ENCODE measurements at regions not wholly inside any gene's neighbourhood (a gene's known extent, or its start where the extent isn't known, plus 50 kb on each side); places are given as distances from the start of the nearest gene placed in this dataset.

GRCh38 chr9:99370376-99370775, 148.3 kb downstream of the SEC61B start:
- Histone ChIP-seq H3K9ac (ENCODE audit: low read length in 3 of 3) (no peak overlapping the region), H3K4me1 (ENCODE audit: control insufficient read depth in 2 of 3, insufficient read depth in 2 of 3, low read depth in 1 of 3, low read length in 3 of 3) (peaks cover 0 to 5% (median 4%) of the 10 kb centered on the region in 3 donors)
- FAIRE-seq, result no peak

GRCh38 chr9:99371376-99371775, 149.3 kb downstream of the SEC61B start:
- no peak for FAIRE-seq
- intact Hi-C loops (cut with DNase I), result no loop called here

More at GRCh38 chr9:99370376-99370775, 148.3 kb downstream of the SEC61B start:
- H3K4me3 ChIP-seq (ENCODE audit: low read length in 3 of 3), result no peak overlapping the region
- no peak overlapping the region for H3K27ac ChIP-seq (ENCODE audit: low read depth in 2 of 2, low read length in 2 of 2)
- no peaks in the 10 kb centered on the region for H3K36me3 ChIP-seq (ENCODE audit: control insufficient read depth in 2 of 3, insufficient read depth in 3 of 3, low read length in 3 of 3)
- H3K27me3 ChIP-seq (ENCODE audit: control insufficient read depth, insufficient read depth, low read length), result no peaks in the 10 kb centered on the region
- no peaks in the 10 kb centered on the region for H3K9me3 ChIP-seq (ENCODE audit: control insufficient read depth in 2 of 3, insufficient read depth in 1 of 3, low read length in 3 of 3)
- intact Hi-C loops (cut with DNase I), result no loop called here
- no peak for TF ChIP-seq CTCF (IDR thresholded peaks at IDR 0.05; ENCODE audit: borderline replicate concordance, extremely low read depth, insufficient read depth)
- no peak for DNase-seq

GRCh38 chr9:99373912-99374311, 151.8 kb downstream of the SEC61B start:
- H3K4me1 ChIP-seq (ENCODE audit: control insufficient read depth in 2 of 3, insufficient read depth in 2 of 3, low read depth in 1 of 3, low read length in 3 of 3), result peaks cover 0 to 3% (median 3%) of the 10 kb centered on the region in 3 donors
- FAIRE-seq (no peak), DNase-seq (no peak)
- intact Hi-C loops (cut with DNase I), result no loop called here
- no peaks in the 10 kb centered on the region for H3K36me3 ChIP-seq (ENCODE audit: control insufficient read depth in 2 of 3, insufficient read depth in 3 of 3, low read length in 3 of 3)
- H3K4me3 ChIP-seq (ENCODE audit: low read length in 3 of 3), result no peak overlapping the region
- H3K27ac ChIP-seq (ENCODE audit: low read depth in 2 of 2, low read length in 2 of 2), result no peak overlapping the region
- no peaks in the 10 kb centered on the region for H3K9me3 ChIP-seq (ENCODE audit: control insufficient read depth in 2 of 3, insufficient read depth in 1 of 3, low read length in 3 of 3)
- no peak overlapping the region for H3K9ac ChIP-seq (ENCODE audit: low read length in 3 of 3)
- no peak for TF ChIP-seq CTCF (IDR thresholded peaks at IDR 0.05; ENCODE audit: borderline replicate concordance, extremely low read depth, insufficient read depth)
- H3K27me3 ChIP-seq (ENCODE audit: control insufficient read depth, insufficient read depth, low read length), result no peaks in the 10 kb centered on the region

More at GRCh38 chr9:99371376-99371775, 149.3 kb downstream of the SEC61B start:
- no peaks in the 10 kb centered on the region for H3K9me3 ChIP-seq (ENCODE audit: control insufficient read depth in 2 of 3, insufficient read depth in 1 of 3, low read length in 3 of 3)
- H3K27ac ChIP-seq (ENCODE audit: low read depth in 2 of 2, low read length in 2 of 2), result no peak overlapping the region
- DNase-seq, result no peak
- H3K4me3 ChIP-seq (ENCODE audit: low read length in 3 of 3), result no peak overlapping the region
- H3K9ac ChIP-seq (ENCODE audit: low read length in 3 of 3), result no peak overlapping the region
- TF ChIP-seq CTCF (IDR thresholded peaks at IDR 0.05; ENCODE audit: borderline replicate concordance, extremely low read depth, insufficient read depth), result no peak
- H3K36me3 ChIP-seq (ENCODE audit: control insufficient read depth in 2 of 3, insufficient read depth in 3 of 3, low read length in 3 of 3), result no peaks in the 10 kb centered on the region
- H3K27me3 ChIP-seq (ENCODE audit: control insufficient read depth, insufficient read depth, low read length), result no peaks in the 10 kb centered on the region
- H3K4me1 ChIP-seq (ENCODE audit: control insufficient read depth in 2 of 3, insufficient read depth in 2 of 3, low read depth in 1 of 3, low read length in 3 of 3), result peaks cover 0 to 5% (median 4%) of the 10 kb centered on the region in 3 donors

- H3K36me3 ChIP-seq (ENCODE audit: control insufficient read depth in 2 of 3, insufficient read depth in 3 of 3, low read length in 3 of 3), result no peaks in the 10 kb centered on the region
- H3K4me1 ChIP-seq (ENCODE audit: control insufficient read depth in 2 of 3, insufficient read depth in 2 of 3, low read depth in 1 of 3, low read length in 3 of 3), result no peaks in the 10 kb centered on the region
- DNase-seq (no peak), FAIRE-seq (no peak)
- no peaks in the 10 kb centered on the region for H3K27me3 ChIP-seq (ENCODE audit: control insufficient read depth, insufficient read depth, low read length)
- no peak overlapping the region for H3K27ac ChIP-seq (ENCODE audit: low read depth in 2 of 2, low read length in 2 of 2)
- H3K9ac ChIP-seq (ENCODE audit: low read length in 3 of 3), result no peak overlapping the region
- no peaks in the 10 kb centered on the region for H3K9me3 ChIP-seq (ENCODE audit: control insufficient read depth in 2 of 3, insufficient read depth in 1 of 3, low read length in 3 of 3)
- no peak for TF ChIP-seq CTCF (IDR thresholded peaks at IDR 0.05; ENCODE audit: borderline replicate concordance, extremely low read depth, insufficient read depth)
- intact Hi-C loops (cut with DNase I), result no loop called here
- H3K4me3 ChIP-seq (ENCODE audit: low read length in 3 of 3), result no peak overlapping the region
Observed at GRCh38 chr9:99374793-99375192, 152.7 kb downstream of the SEC61B start.

Data from kidney (tissue), 13 donors.